OCI-LY3 (cell line): ENCODE measurements at regions not wholly inside any gene's neighbourhood (a gene's known extent, or its start where the extent isn't known, plus 50 kb on each side); places are given as distances from the start of the nearest gene placed in this dataset.

ENCODE experiments used
- CTCF ChIP-seq: fragments of 200-600, 300-600 bp; sonication (generic); IDR thresholded peaks from 2 replicates; pipeline ENCODE4 v1.5.1; 2014; ENCODE audit warnings: antibody characterized with exemption, low read length, low read depth
- EZH2phosphoT487 ChIP-seq: fragments of 200-600 bp; shearing (Covaris generic); IDR thresholded peaks from 2 replicates; pipeline ENCODE4 v1.6.1; 2018; ENCODE audit warnings: antibody characterized with exemption, mixed run types, low read depth

- TF ChIP-seq CTCF, result no peak
- no peak for TF ChIP-seq EZH2phosphoT487
Measured at GRCh38 chr10:91135113-91135512, 85.3 kb upstream of the PCGF5 start.
